Pancreas (tissue), 10 donors: ENCODE measurements at regions not wholly inside any gene's neighbourhood (a gene's known extent, or its start where the extent isn't known, plus 50 kb on each side); places are given as distances from the start of the nearest gene placed in this dataset.

Experiments
- ATAC-seq, 4 donors: fragments of 200-7000 bp; cut with Tn5 transposase; one replicate each; pipeline versions ENCODE4 v1.8.0 to v1.9.1; 2020; ENCODE audit warnings: mild to moderate bottlenecking in 4 of 4, moderate library complexity in 4 of 4
- DNase-seq, 6 donors: peaks; one replicate each; pipeline ENCODE4 v3.0.0-alpha.2; 2020
- FAIRE-seq: peaks from 2 replicates; lab custom pipeline; 2012; peaks lifted over from hg19 to GRCh38; lab: Jason Lieb, UNC
- H3K27ac ChIP-seq, 4 donors: fragments of 200-600 bp; sonication (generic); 1 replicate in 3 of 4; 2 replicates in 1 of 4; pipeline versions ENCODE4 v1.5.0 to v1.8.0; 2020
- H3K27me3 ChIP-seq, 4 donors: fragments of 200-600 bp; one replicate each; pipeline ENCODE4 v1.8.0; 2021
- H3K36me3 ChIP-seq, 3 donors: fragments of 200-600 bp; sonication (generic) in 1 of 3; one replicate each; pipeline versions ENCODE4 v1.5.0 to v1.8.0; 2020 to 2021
- H3K4me1 ChIP-seq, 3 donors: fragments of 200-600 bp; one replicate each; pipeline ENCODE4 v1.8.0; 2021
- H3K4me3 ChIP-seq, 4 donors: fragments of 200-600 bp; sonication (generic) in 2 of 4; one replicate each; pipeline versions ENCODE4 v1.5.0 to v1.8.0; 2020 to 2021
- H3K9me3 ChIP-seq, 4 donors: fragments of 200-600 bp; one replicate each; pipeline ENCODE4 v1.8.0; 2021
- WGBS, 2 donors: extraction: QIAGEN DNeasy Blood & Tissue Kit; methylation state at CpG; one replicate each; pipeline ENCODE4 v1.1.7; 2013; 5-methylcytosine and 5-hydroxymethylcytosine counted together
- intact Hi-C, 3 donors: fragments of 100-400 bp; cut with DNase I; formaldehyde crosslinking; loops; one replicate each; pipeline versions ENCODE4 v1.11.1 to v1.14.2; 2022
- TF ChIP-seq, protein P1 (sequence below), 4 donors: fragments of 200-600 bp; sonication (generic) in 3 of 4; IDR thresholded peaks; one replicate each; pipeline versions ENCODE4 v1.5.0 to v1.8.0; 2021; ENCODE audit warnings: antibody characterized with exemption in 4 of 4
- donor health status: healthy with polysubstance abuse.
- donor health status: DM: no; HTN: no; CAD: no; lungs with moderate emphysema.
- donor health status: DM: no; HTN: no; CAD: no.
- donor health status: control.
- donor health status: control.
- donor health status: Bipolar disorder and iron deficiency.
- donor health status: DM: yes; HTN: yes; CAD: no.
- donor health status: DM: no; HTN: no; CAD: no.
- donor health status: DM: no; HTN: no; CAD: no.
- donor health status: DM: yes; HTN: yes; CAD: no.

DNA sequence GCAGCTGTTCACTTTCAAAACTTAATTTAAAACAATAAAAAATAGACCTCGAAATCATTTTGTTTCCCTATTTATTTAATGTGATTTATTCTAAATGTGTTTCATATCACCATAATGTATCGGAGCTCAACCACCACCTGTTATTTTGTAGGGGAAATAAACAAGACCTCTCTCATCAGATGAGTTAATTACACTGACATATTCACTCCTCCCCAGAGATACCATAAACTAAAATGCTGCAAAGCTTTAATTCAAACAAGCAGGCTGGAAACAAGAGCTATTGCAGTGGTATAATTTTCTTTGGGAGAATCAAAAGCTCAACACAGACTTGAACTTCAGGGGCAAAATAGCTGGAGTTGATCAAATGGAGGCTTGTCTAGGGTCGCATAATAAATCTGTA lies 303.5 kb upstream of the TSHZ2 start:
- DNase-seq (no peak), FAIRE-seq (no peak), ATAC-seq (no peak)
- Histone ChIP-seq H3K27me3 (no peaks in the 10 kb centered on the region), H3K27ac (no peak overlapping the region), H3K9me3 (no peaks in the 10 kb centered on the region), H3K4me1 (no peaks in the 10 kb centered on the region), H3K4me3 (no peak overlapping the region), H3K36me3 (no peaks in the 10 kb centered on the region)
- WGBS, 2 donors = 67 to 86% methylated on average over 3 of the region's 3 CpGs
- intact Hi-C loops = no loop called here
- TF ChIP-seq, protein P1, sequence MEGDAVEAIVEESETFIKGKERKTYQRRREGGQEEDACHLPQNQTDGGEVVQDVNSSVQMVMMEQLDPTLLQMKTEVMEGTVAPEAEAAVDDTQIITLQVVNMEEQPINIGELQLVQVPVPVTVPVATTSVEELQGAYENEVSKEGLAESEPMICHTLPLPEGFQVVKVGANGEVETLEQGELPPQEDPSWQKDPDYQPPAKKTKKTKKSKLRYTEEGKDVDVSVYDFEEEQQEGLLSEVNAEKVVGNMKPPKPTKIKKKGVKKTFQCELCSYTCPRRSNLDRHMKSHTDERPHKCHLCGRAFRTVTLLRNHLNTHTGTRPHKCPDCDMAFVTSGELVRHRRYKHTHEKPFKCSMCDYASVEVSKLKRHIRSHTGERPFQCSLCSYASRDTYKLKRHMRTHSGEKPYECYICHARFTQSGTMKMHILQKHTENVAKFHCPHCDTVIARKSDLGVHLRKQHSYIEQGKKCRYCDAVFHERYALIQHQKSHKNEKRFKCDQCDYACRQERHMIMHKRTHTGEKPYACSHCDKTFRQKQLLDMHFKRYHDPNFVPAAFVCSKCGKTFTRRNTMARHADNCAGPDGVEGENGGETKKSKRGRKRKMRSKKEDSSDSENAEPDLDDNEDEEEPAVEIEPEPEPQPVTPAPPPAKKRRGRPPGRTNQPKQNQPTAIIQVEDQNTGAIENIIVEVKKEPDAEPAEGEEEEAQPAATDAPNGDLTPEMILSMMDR (IDR thresholded peaks at IDR 0.05) = no peak

DNA sequence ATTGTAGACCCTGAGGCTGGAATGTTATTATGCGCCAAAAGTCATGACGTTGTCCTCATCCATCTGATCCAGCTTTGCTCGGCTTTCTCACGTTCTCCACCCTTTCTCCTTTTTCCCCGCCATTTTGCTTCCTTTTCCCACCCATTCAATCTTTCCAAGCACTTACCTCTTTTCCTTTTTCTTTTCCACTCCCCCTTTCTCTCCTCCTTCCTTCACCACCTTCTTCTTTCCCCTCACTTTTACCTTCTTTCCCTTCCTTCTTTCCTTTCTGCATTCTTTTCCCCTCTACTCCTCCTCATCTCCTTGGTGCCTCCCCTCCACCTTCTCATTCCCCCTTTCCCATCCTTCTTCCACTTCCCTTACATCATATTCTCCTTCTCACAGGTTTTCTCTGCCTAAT lies 304.8 kb upstream of the TSHZ2 start:
- DNase-seq = no peak
- Histone ChIP-seq H3K4me1 (no peaks in the 10 kb centered on the region), H3K27me3 (no peaks in the 10 kb centered on the region), H3K27ac (no peak overlapping the region), H3K4me3 (no peak overlapping the region), H3K36me3 (no peaks in the 10 kb centered on the region), H3K9me3 (no peaks in the 10 kb centered on the region)
- no peak for FAIRE-seq
- TF ChIP-seq, protein P1 (IDR thresholded peaks at IDR 0.05) = no peak
- 85 to 95% methylated on average over 5 of the region's 5 CpGs for WGBS, 2 donors
- no peak for ATAC-seq
- intact Hi-C loops = no loop called here

DNA sequence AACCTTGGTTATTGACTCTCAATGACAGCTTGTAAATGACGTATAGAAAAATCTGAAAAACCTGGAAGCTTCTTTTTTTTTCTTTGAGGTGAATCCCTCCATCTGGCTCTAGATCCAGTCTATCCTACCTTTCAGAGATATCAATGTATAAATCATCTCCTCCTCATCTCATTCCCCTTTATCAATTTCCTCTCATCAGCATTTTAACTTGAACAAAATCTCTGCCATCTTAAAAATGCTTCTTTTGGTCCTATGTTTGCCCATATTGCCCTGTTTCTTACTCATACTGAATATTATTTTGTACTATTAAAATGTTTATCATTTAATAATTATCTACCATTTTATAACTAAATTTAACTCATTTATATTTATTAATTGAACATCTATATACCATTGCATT lies 306.7 kb upstream of the TSHZ2 start:
- WGBS, 2 donors = 82 to 91% methylated on average over 1 of the region's 1 CpG
- H3K4me1 ChIP-seq = no peaks in the 10 kb centered on the region
- FAIRE-seq = no peak

DNA sequence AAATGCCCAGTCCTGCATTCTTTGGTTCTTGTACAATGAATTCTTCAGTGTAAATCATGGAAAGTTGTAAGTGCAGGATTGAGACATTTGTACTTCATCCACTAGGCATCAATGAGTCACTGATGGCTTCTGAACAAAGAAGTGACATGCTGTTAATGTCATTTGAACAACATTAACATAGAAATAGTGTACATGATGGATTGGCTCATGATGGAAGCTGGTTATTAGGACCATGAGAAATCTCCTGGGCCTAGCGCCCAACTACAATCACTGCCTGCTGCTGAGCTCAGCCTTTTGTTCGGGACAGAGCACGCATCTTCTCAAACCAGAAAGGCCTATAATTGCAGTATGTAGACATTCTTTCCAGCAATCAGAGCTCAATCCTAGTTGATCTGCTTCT lies 316.8 kb upstream of the TSHZ2 start:
- intact Hi-C loops = no loop called here
- H3K9me3 ChIP-seq = no peaks in the 10 kb centered on the region
- H3K27ac ChIP-seq = no peak overlapping the region
- ATAC-seq (no peak), FAIRE-seq (no peak), DNase-seq (no peak)
- WGBS, 2 donors = 92 to 96% methylated on average over 3 of the region's 3 CpGs
- peaks cover 0 to 4% (median 0%) of the 10 kb centered on the region in 4 donors for H3K27me3 ChIP-seq
- no peaks in the 10 kb centered on the region for H3K4me1 ChIP-seq
- TF ChIP-seq, protein P1 (IDR thresholded peaks at IDR 0.05) = no peak
- H3K36me3 ChIP-seq = no peaks in the 10 kb centered on the region
- no peak overlapping the region for H3K4me3 ChIP-seq

More for the DNA sequence above, 306.7 kb upstream of the TSHZ2 start:
- no peak overlapping the region for H3K4me3 ChIP-seq
- TF ChIP-seq, protein P1 (IDR thresholded peaks at IDR 0.05) = no peak
- no peaks in the 10 kb centered on the region for H3K36me3 ChIP-seq
- no peak for ATAC-seq
- DNase-seq = no peak
- no peaks in the 10 kb centered on the region for H3K9me3 ChIP-seq
- intact Hi-C loops = no loop called here
- no peaks in the 10 kb centered on the region for H3K27me3 ChIP-seq
- no peak overlapping the region for H3K27ac ChIP-seq

DNA sequence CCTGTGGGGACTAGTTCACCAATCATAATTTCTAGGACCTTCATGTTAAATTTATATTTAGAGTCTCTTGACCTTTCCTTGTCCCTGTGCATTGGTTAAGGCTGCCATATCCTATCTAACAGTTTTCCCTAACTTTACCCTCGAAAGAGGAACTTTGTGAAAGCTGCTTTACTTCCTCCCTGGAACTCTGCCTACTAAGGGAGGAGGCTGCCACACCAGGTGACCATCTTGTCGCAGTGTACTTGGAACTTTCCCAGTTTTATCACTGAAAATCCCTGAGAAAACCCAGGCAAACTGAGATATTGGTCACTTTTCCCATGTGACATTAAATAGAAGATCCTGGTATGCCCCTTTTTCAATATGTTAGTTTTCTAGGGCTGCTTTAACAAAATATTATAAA lies 317.6 kb upstream of the TSHZ2 start:
- no peaks in the 10 kb centered on the region for H3K36me3 ChIP-seq
- H3K27me3 ChIP-seq = peaks cover 0 to 4% (median 0%) of the 10 kb centered on the region in 4 donors
- DNase-seq (no peak), ATAC-seq (no peak), FAIRE-seq (no peak)
- H3K4me1 ChIP-seq = no peaks in the 10 kb centered on the region
- no peak overlapping the region for H3K27ac ChIP-seq
- intact Hi-C loops = no loop called here
- TF ChIP-seq, protein P1 (IDR thresholded peaks at IDR 0.05) = no peak
- WGBS, 2 donors = 31 to 34% methylated on average over 2 of the region's 2 CpGs
- H3K9me3 ChIP-seq = no peaks in the 10 kb centered on the region
- H3K4me3 ChIP-seq = no peak overlapping the region
